GM23248 (cell line): ENCODE measurements at regions not wholly inside any gene's neighbourhood (a gene's known extent, or its start where the extent isn't known, plus 50 kb on each side); places are given as distances from the start of the nearest gene placed in this dataset.

Source experiments
- DNase-seq: peaks from one replicate; pipeline ENCODE4 v3.0.0-alpha.2; 2015
- H2AFZ ChIP-seq: fragments of 200-600 bp; sonication (generic); 2 replicates; pipeline ENCODE4 v1.6.1; 2016; ENCODE audit warnings: antibody characterized with exemption
- H3F3A ChIP-seq: fragments of 200-600 bp; sonication (generic); 2 replicates; pipeline ENCODE4 v1.6.1; 2016; ENCODE audit warnings: mild to moderate bottlenecking, antibody characterized with exemption, mixed run types; ENCODE audit not compliant: insufficient read depth
- H3K27ac ChIP-seq: fragments of 200-600 bp; sonication (generic); 2 replicates; pipeline ENCODE4 v1.5.1; 2016; ENCODE audit warnings: mild to moderate bottlenecking
- H3K27me3 ChIP-seq: fragments of 200-600 bp; sonication (generic); replicated peaks from 2 replicates; pipeline ENCODE4 v1.6.1; 2016; ENCODE audit warnings: mild to moderate bottlenecking; ENCODE audit not compliant: insufficient read depth
- H3K36me3 ChIP-seq: fragments of 200-600 bp; sonication (generic); 2 replicates; pipeline ENCODE4 v1.6.1; 2016; ENCODE audit warnings: low read depth, mild to moderate bottlenecking
- H3K4me1 ChIP-seq: fragments of 200-600 bp; sonication (generic); 2 replicates; pipeline ENCODE4 v1.6.1; 2016; ENCODE audit warnings: mild to moderate bottlenecking; ENCODE audit not compliant: insufficient read depth
- H3K4me2 ChIP-seq: fragments of 200-600 bp; sonication (generic); one replicate; pipeline ENCODE4 v1.6.1; 2016; ENCODE audit warnings: mild to moderate bottlenecking; ENCODE audit not compliant: unreplicated experiment
- H3K4me3 ChIP-seq: fragments of 200-600 bp; sonication (generic); 2 replicates; pipeline ENCODE4 v1.5.1; 2016; ENCODE audit warnings: mild to moderate bottlenecking
- H3K79me2 ChIP-seq: fragments of 200-600 bp; sonication (generic); 2 replicates; pipeline ENCODE4 v1.6.1; 2016; ENCODE audit warnings: mild to moderate bottlenecking; ENCODE audit not compliant: insufficient read depth
- H3K9ac ChIP-seq: fragments of 200-600 bp; sonication (generic); 2 replicates; pipeline ENCODE4 v1.6.1; 2016; ENCODE audit warnings: mild to moderate bottlenecking
- H3K9me2 ChIP-seq: fragments of 200-600 bp; sonication (generic); 2 replicates; pipeline ENCODE4 v1.6.1; 2016; ENCODE audit warnings: mixed run types, mild to moderate bottlenecking, moderate library complexity; ENCODE audit not compliant: insufficient read depth
- H3K9me3 ChIP-seq: fragments of 200-600 bp; sonication (generic); one replicate; pipeline ENCODE4 v1.6.1; 2017; ENCODE audit warnings: low read depth
- H4K20me1 ChIP-seq: fragments of 200-600 bp; sonication (generic); 2 replicates; pipeline ENCODE4 v1.6.0; 2016; ENCODE audit not compliant: insufficient read depth
- EZH2 ChIP-seq: fragments of 200-600 bp; sonication (generic); IDR thresholded peaks from 2 replicates; pipeline ENCODE4 v1.6.1; 2018; ENCODE audit warnings: antibody characterized with exemption, mild to moderate bottlenecking; ENCODE audit not compliant: insufficient read depth, poor library complexity, severe bottlenecking
- EZH2phosphoT487 ChIP-seq: fragments of 200-600 bp; sonication (generic); IDR thresholded peaks from 2 replicates; pipeline ENCODE4 v1.6.1; 2018; ENCODE audit warnings: antibody characterized with exemption, moderate library complexity, mild to moderate bottlenecking, low read depth; ENCODE audit not compliant: insufficient read depth
- WGBS, 2 experiments: methylation state at CpG; one replicate each; pipeline ENCODE4 v1.1.6; 2015 to 2017; ENCODE audit warnings: low lambda C conversion rate in 2 of 2, low coverage in 1 of 2; ENCODE audit errors: missing lambda C conversion rate in 2 of 2; 5-methylcytosine and 5-hydroxymethylcytosine counted together
- in situ Hi-C: fragments of 300-500 bp; cut with MboI; formaldehyde crosslinking; loops from 2 replicates; pipeline ENCODE4 v1.15.0; 2020

GRCh38 chr7:45239486-45239885, 81.9 kb downstream of the RAMP3 start:
- peak; percentile 93 for DNase-seq
- Histone ChIP-seq H2AFZ (no peak overlapping the region), H3K4me3 (no peak overlapping the region), H3K27ac (peak overlapping the region; percentile 27; the same call in 1 of the 2 replicates), H3K9me2 (no peaks in the 10 kb centered on the region; the same call in 1 of the 2 replicates), H3K4me2 (no peak overlapping the region), H4K20me1 (no peaks in the 10 kb centered on the region), H3K9ac (no peak overlapping the region), H3K4me1 (peaks cover 25% of the 10 kb centered on the region), H3K9me3 (no peaks in the 10 kb centered on the region), H3K36me3 (no peaks in the 10 kb centered on the region), H3F3A (peaks cover 6% of the 10 kb centered on the region), H3K27me3 (peaks cover 8% of the 10 kb centered on the region; the same call in 1 of the 2 replicates), H3K79me2 (no peaks in the 10 kb centered on the region)
- 24 to 32% methylated on average over 6 of the region's 6 CpGs for WGBS, 2 experiments
- TF ChIP-seq EZH2 (no peak), EZH2phosphoT487 (no peak)
- in situ Hi-C loops: no loop called here

GRCh38 chr7:45240273-45240771, 82.7 kb downstream of the RAMP3 start:
- Histone ChIP-seq H3K79me2 (no peaks in the 10 kb centered on the region), H3K9me2 (no peaks in the 10 kb centered on the region), H3K4me3 (no peak overlapping the region), H3K9me3 (no peaks in the 10 kb centered on the region), H3K36me3 (no peaks in the 10 kb centered on the region), H3F3A (peaks cover 6% of the 10 kb centered on the region), H3K27ac (0 out of 2 replicates have a peak overlapping the region, but pooled peaks have one; percentile 27), H3K4me1 (peaks cover 25% of the 10 kb centered on the region), H2AFZ (no peak overlapping the region), H3K9ac (no peak overlapping the region), H4K20me1 (no peaks in the 10 kb centered on the region), H3K4me2 (no peak overlapping the region), H3K27me3 (peaks cover 12% of the 10 kb centered on the region)
- 73 to 84% methylated on average over 7 of the region's 7 CpGs for WGBS, 2 experiments
- TF ChIP-seq EZH2: no peak
- no peak for TF ChIP-seq EZH2phosphoT487
- in situ Hi-C loops: no loop called here
- no peak for DNase-seq

GRCh38 chr7:45240926-45241325, 83.3 kb downstream of the RAMP3 start:
- Histone ChIP-seq H3F3A (peaks cover 6% of the 10 kb centered on the region), H3K9me3 (no peaks in the 10 kb centered on the region), H3K27ac (no peak overlapping the region), H3K79me2 (no peaks in the 10 kb centered on the region), H3K4me2 (no peak overlapping the region), H4K20me1 (no peaks in the 10 kb centered on the region), H3K4me1 (peaks cover 25% of the 10 kb centered on the region), H2AFZ (no peak overlapping the region), H3K4me3 (no peak overlapping the region), H3K9ac (no peak overlapping the region), H3K9me2 (no peaks in the 10 kb centered on the region), H3K36me3 (no peaks in the 10 kb centered on the region), H3K27me3 (peaks cover 16% of the 10 kb centered on the region)
- TF ChIP-seq EZH2phosphoT487: no peak
- TF ChIP-seq EZH2: no peak
- WGBS, 2 experiments: 67 to 71% methylated on average over 4 of the region's 4 CpGs
- in situ Hi-C loops: no loop called here
- DNase-seq: no peak

- Histone ChIP-seq H3K27ac (no peak overlapping the region), H3K36me3 (no peaks in the 10 kb centered on the region), H3K4me3 (no peak overlapping the region), H3K9me2 (no peaks in the 10 kb centered on the region), H3K9me3 (no peaks in the 10 kb centered on the region), H3F3A (peaks cover 6% of the 10 kb centered on the region), H3K9ac (no peak overlapping the region), H4K20me1 (no peaks in the 10 kb centered on the region), H3K4me1 (peaks cover 20% of the 10 kb centered on the region), H3K79me2 (no peaks in the 10 kb centered on the region), H2AFZ (no peak overlapping the region), H3K4me2 (no peak overlapping the region), H3K27me3 (peaks cover 18% of the 10 kb centered on the region)
- TF ChIP-seq EZH2phosphoT487: no peak
- TF ChIP-seq EZH2: no peak
- DNase-seq: no peak
- in situ Hi-C loops: no loop called here
- 59 to 63% methylated on average over 10 to 11 of the region's 11 CpGs for WGBS, 2 experiments
These were observed 83.9 kb downstream of the RAMP3 start for GRCh38 chr7:45241339-45242109.
